ENCODE measurements at regions not wholly inside any gene's neighbourhood (a gene's known extent, or its start where the extent isn't known, plus 50 kb on each side); places are given as distances from the start of the nearest gene placed in this dataset.

DNA sequence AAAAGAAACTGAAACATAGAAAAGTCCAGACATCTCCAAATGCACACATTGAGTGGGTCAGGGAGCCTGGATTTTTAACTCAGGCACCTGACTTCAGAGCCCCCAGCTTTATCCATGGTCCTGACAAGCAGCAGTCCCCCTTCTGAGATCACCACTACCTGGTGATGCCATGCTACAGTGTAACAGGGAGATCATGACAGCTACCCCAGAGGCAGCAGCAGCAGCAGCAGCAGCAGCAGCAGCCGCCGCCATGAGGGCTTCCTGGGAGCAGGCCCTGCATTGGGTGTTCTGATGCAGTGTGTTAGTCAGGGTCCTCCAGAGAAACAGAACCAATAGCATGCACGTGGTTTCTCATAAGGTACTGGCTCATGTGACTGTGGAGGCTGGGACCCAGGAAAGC is 198.6 kb upstream of the SALL1 start:
- no peak for DNase-seq

DNA sequence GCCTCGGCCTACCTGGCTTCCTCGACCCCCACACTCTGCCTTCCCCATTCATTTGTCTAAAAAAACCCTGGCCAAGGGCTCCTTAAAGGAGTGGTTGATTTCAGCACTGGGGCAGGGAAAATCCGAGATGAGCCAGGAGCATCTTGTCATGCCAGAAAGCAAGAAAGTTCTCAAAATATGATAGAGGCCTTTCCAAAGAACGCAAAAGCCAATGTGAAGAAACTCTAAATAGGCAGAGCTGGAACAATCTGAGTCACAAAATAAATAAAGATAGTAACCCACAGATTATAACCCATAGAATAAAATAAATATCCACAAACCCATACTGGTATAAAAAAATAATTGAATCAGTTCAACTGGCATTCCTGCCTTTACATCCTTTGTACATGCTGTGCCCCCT is 192.3 kb upstream of the SALL1 start:
- no peak for DNase-seq

DNA sequence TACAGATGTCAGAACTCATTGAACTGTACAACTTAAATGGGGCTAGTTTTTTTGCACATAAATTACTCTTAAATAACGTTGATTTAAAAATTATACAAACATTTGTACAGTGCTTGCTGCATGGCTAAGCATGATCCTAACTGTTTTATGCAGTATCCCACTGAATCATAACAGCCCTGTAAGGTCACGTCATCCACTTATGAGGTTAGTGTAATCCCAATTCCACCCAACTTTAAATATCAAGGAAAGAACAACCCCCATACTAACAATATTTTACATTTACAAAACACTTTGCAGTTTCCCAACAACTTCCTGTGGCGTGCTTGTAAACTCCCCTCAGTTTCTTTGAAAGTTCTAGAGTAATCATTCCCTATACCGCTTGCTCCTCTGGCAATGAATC is 190.1 kb upstream of the SALL1 start:
- DNase-seq = no peak

DNA sequence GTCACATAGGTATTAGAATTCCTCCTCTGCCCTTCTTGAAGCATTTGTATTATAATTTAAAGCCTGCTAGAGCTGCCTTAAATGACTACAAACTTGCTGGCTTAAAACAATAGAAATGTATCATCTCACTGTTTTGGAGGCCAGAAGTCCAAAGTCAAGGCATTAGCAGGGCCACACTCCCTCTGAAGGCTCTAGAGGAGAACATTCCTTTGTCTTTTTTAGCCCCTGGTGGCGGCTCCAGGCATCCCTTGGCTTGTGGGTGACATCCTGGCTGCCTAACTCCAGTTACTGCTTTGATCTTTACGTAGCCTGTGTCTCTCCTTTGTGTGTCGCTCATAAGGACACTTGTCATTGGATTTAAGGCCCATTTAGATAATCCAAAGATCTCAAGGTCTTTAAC is 186.6 kb upstream of the SALL1 start:
- DNase-seq = no peak

DNA sequence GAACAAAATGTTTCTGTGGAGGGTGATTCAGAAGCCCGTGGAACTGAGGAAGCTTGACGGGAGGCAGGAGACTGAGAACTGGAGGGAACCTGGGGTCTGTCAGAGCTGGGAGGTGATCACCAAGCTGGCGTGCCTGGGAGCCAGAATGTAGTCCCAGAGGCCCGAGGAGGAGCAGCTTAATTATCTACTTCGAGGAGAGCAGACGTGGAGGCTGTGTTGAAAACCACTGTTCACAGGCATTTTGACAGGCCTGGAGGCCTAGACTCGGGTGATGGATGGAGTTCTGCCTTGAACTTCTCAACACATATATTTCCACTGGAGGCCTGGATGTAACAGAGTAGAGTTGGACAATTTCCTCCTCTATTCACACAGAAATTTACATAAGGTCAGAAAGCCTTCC is 177.7 kb upstream of the SALL1 start:
- no peak for DNase-seq

DNA sequence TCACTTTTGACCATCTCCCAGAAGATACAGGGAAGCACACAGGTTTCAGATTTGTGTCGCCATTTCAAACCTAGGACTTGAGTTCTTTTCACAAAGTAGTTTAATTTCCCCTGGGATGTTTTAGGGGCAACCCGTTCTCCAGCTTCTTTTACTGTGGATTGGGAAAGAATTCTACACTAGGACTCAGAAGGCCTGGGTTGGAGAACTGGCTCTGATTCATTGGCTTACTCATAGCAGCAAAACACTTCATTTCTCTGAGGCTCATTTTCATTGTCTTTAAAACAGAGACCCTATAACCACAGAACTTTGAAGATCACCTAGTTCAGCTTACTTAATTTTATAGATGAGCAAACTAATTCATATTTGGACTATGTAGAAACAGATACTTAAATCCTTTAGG is 175.9 kb upstream of the SALL1 start:
- DNase-seq = no peak

DNA sequence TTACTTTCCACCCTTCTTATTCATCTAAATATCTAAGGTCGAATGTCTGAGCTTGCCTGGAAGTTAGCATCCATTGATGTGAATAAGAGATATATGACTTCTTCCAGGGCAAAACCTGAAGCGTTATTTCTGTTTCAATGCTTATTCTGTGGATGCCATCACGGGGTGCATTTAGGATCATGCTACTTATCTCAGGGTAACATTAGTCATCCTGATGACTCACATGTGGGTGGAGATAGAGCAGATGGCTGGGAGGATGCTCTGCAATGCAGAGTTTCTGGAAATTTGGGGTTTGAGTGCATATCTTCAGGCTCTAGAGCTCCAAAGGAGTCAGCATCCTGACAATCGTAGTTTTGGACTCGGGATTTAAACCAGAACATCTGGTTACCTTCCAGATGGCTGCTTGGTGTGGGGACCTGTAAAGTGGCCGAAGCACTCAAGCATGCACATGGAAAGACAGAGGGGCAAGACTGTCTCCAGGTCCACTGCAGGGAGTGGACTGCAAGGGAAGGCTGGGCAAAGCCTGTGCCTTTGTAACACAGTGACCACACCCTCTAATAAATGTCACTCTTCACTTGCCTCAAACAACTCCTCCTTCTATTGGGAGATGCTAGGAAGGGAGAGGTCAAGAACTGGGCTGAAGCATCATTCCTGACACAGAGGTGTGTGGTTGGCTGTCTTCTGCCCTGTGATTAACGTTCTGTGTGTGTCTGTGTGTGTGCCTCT is 175.2 kb upstream of the SALL1 start:
- no peak for DNase-seq

DNA sequence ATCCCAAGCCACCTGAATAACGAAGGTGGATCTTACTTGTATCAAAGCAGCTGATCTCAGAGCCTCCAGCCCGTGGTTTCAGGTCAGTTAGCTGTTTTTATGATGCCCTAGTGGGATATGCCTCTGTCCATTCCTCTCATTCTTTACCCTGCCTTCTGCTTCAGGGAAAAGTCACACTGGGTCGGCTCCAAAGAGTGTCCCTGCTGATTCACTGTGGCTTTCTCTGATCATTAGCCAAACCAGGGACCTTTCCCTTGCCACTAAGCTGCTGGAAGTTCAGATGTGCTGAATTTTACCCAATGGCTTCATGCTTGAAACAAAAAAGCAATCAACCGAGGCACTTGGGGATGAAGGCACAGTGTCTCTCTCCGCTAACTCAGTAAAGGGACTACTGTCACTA is 170.2 kb upstream of the SALL1 start:
- no peak for DNase-seq

DNA sequence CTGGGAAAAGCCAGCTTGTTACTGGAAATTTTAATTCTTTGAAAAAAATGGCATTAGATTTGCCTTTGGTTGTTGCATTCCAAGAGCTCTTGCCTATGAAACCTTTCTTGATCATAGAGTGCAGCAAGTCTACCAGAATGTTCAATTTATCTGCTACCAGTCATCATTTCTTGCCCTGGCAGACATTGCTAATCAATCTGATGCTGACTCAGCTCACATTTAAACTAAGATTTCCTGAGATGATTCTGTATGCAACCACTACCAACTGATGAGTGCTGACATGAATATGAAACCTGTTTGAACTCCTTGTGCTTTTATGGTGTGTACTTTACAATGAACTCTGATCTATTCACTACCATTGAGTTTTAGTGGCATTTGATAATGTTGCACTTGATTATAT is 166.5 kb upstream of the SALL1 start:
- DNase-seq = no peak

DNA sequence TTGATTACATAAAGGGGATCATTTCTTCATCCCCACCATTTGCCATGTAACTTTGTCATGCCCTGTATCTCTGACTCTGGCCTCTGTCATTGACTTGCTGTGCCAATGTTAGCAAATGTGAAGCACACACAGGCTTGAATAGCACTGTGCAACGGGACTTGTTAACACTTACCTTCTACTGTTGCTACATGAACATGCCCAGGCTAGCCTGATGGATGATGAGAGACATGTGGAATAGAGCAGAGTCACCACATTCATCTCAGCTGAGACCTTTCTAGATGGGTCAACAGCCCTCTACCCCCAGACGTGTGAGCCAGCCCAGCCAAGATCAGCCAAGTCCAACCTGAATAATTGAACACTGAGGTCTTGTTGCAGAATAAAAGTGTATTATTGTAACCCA is 162.1 kb upstream of the SALL1 start:
- no peak for DNase-seq

DNA sequence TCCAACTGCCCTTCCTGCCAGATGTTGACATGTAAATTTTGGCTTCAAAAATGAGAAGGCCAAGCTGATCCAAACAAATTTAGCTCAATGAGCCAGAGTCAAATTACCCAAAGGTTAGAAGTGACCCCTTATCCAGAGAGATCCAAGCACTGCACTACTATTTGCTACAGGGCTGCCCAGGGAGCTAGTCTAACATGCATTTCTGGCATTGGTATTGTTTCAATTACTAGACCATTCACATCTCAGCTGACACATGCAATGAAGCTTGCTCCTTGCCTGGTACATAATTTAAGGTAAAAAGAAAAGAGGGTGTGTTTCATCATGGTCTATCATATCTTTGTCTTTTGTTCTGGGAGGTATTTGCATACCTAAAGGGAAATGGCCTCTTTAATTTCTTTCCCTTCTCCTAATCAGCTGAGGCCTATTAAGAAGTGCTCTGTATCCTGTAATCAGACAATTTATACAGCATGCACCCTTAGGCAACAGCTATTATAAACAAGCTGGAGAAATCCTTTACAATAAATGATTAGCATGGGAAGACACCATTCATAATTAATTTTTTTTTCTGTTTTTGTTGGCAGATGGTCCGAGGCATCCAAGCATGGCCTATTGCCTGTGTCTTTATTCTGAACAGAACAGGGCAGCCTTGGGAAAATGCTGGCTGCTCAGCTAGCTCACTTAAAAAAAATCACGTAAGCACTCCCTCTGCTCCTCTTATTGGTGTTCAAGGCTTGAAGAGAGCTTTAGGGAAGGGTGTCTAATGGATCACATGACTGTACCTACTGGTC is 161.5 kb upstream of the SALL1 start:
- DNase-seq = no peak

DNA sequence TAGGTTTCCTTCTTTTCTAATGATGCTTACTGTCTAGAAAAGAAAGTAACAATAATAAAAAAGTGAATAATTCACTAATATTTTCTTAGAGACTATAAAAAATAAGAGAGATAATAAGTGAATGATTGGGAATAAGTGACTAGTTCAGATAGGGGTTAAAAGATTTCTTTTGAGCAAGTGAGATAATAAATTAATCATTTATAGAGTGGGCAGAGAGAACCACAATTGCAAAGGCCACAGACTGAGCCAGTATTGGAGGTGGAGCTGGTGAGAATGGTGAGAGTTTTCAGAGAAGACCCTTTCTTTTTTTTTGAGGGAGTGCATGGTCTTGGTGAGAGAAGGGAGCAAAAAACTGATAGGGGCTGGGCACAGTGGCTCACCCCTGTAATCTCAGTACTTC is 159.1 kb upstream of the SALL1 start:
- no peak for DNase-seq

DNA sequence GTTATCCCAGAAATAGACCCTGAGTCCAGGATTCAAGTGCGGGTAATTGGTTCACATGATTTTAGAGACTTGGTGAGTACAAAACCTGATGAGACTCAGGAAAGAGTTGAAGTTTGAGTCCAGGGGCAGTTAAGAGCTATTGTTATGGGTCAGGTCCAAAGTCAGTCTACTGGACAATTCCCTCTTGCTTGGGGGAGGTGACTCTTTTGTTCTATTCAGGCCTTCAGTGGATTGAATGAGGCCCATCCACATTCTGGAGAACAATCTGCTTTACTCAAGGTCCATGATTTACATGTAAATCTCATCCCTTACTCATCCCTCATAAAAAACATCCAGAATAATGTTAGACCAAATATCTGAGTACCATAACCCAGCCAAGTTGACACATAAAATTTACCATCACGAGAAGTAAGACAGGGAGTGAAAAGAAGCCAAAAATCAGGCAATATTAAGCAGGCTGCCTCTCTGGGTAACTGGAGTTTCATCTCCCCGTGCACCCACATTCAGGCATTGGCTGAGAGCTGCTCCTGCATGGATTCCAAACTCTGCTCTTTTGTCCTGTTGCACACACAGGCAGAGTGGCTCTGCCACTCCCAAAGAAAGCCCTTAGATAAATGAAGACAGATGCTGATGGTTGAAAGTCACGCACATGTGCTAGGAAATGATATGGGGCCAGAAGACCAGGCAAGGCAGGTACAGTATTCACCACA is 156.0 kb upstream of the SALL1 start:
- DNase-seq = no peak

DNA sequence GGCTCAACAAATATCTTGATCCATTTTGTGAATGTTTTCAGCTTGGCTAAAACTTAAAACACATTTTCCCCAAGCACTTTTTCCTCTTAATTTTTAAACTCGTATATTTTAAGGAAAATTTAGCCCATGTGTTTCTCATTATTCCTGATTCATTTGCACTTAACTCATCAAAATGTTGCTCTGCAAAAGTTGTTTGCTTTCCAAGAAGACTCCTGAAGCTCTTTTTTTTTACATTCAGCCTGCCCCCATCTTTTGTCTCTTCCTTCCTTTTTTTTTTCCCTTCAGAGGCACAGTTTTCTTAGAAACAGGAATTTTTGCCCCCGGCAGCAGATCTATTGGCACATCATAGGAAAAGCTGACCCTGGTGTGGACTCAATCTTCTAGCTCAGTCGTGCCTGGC is 155.0 kb upstream of the SALL1 start:
- no peak for DNase-seq

DNA sequence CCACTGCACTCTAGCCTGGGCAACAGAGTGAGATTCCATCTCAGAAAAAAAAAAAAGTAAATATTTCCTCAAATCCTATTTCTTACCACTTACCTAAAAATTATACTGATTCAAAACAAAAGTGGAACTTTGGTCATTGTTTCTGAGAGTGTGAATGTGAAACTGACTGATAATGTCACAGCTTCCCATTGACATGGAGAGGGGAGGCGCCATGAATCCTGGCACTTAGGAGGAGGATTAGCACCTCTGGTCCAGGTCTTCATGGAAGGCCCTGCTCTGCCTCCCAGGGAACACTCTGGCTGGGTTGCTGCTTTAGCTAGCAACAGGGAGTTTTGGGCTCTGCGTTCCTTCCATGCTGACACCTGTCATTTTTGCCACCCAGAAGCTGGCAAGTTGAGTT is 154.3 kb upstream of the SALL1 start:
- DNase-seq = no peak

DNA sequence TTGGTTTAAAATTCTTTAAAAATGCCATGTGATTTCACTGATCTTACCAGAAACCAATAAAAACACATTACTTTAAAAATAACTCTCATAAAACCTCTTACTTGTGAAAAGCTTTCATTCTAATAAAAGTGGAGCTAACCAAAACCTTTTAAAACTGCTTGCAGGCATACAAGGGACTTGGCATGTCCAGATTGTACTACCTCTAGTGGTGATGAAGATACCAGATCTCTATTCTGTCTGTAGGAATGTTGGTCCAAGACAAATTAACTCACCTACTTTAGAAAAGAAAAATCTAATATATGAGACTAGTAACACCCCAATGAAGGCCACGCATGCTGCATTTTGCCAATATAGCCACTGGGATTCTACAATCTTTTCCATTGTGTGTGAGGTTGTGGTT is 151.0 kb upstream of the SALL1 start:
- DNase-seq = no peak

DNA sequence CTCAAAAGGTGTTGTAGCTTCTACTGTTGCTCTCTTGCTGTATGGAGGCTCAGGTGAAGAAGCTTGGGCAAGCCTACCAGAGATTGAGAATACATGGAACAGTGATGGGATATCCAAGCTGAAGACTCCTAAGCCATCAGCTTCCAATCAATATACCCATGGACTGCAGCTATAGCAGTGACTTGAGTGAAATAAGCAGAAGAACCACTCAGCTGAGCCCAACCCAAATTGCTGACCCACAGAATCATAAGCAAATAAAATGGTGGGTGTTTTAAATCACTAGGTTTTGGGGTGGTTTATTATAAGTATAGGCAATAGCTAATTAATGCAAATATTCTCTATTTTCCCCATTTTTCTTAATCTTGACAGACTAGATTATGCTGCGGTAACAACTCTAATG is 147.7 kb upstream of the SALL1 start:
- no peak for DNase-seq

DNA sequence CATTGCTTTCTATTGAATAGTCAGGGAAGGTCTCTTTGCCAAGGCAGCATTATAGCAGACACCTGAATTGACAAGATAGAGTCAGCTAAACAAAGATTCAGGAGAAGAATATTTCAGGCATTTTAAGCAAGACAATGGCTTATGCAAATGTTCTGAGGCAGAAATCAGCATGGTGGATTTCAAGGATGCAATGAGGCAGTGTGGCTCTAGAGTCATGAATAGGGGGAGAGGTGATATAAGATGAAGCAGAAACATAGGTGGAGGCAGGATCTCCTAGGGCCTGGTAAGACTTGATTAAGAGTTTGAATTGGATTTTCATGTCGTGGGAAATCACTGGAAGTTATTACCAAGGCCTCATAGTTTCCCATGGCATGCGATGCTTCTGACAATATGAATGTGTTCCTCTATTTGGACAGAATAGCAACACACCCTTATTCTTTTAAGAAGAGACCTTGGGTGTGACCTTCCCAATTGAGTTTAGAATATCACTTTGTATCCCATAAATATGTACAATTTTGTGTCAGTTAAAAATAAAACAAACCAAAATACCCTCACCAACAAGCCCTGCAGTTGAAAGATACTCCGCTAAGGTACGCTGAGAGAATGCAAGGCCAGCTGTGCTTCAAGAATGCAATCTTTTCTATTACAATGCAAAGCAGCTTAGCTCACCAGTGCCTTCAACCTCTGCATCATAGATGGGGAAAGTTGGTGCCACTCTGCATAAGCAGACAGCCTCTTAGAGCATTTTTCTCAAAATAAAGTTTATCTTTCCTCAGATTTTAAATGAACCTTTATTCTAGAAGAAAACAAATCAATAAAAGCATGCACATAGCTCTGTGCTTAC is 139.6 kb upstream of the SALL1 start:
- no peak for DNase-seq

DNA sequence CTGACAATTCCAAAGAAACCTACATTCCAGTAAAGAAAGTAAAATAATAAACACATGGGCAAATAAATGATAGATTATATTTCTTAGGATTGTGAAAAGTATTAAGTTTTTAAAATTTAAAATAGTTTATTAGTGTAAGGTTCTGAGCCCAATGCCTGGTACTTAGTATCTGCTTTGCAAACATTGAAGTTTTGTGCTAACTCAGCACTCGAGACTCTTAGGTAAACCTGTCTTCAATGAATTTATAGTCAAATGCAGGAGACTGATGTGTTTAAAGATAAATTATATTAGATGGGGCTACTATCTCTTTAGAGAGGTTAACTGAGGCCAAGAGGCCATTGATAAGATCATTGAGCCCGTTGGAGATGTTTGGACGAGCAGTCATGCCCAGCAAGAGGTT is 138.3 kb upstream of the SALL1 start:
- no peak for DNase-seq

DNA sequence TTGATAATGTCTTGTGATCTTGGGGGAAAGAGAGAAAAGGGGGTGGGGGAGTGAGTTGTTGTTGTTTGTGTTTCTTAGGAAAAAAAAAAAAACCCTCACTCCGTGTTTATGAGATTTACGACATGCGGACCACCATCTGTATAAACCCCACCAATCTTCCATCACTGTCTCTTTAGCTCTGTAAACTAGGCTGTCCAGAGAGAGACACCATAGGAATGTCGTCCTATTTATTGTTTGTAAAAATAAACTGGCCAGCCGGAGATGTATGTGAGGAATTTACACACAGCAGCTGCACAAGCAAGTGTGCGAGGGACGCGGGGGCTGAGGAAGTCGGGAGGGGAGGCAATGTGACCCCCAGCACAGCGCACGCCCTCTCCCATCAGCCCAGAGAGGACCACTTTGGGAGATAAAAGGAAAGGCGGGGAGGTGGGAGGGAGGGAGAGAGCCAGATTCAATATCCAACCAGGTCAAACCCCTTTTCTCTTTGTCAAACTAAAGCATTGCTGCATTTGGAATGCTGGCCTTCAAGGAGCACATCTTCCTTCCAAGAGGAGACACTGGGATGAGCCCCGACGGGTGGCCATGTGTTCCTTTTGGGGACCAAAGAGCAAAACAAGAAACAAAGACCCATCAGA is 136.2 kb upstream of the SALL1 start:
- DNase-seq = no peak

DNA sequence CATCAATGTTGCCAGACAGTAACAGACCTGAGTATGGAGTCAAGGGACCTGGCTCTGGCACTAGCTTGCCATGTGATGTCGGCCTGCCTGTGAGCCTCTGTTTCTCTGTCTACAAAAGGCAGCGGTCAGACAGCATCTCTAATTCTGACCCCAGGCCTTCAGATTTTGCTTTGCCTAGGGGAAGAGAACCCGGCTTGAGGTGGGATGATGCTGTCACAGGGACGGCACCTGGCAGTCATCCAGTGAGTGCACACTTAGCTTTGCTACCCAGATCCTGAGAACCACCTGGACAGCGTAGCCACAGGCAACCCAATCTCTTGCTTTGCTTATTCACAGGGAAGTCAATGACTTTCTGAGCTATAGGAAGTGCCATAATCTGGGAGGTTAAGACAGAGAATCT is 135.2 kb upstream of the SALL1 start:
- no peak for DNase-seq

DNA sequence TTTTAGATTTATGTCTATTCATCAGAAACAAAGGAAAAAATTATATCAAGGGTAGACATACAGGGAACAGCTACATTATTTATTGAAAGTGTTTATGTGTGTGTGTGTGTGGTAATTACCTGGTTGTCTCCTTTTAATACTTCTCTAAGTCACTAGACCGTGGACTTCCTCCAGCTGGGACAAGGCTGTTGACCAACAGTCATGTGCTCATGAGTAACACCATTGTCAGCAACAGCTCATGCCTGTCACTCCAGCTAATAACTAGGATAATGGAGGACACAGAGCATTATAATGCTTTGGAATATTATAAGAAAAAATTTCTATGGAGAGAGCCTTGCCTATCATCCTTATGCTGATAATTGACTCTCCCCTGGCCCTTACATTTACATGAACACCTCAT is 125.3 kb upstream of the SALL1 start:
- DNase-seq = no peak

DNA sequence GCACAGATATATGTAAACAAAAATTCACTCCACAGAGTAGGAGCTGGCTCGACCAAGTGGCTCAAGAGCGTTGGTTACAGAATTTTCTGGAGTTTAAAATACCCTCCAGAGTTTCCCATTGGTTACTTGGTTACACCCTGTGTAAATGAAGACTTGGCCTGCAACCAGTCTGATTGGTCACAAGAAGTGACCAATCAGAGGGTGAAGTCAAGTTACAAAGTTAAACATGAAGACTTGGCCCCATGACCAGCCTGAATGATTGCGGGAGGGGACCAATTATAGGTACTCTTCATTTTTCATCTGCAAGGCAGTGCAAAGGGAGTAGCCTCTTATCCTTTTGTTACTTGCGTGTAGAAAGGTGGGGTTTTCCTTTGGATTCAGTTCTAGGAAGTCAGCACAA is 121.3 kb upstream of the SALL1 start:
- DNase-seq = no peak
